ENCODE measurements at regions not wholly inside any gene's neighbourhood (a gene's known extent, or its start where the extent isn't known, plus 50 kb on each side); places are given as distances from the start of the nearest gene placed in this dataset.

DNA sequence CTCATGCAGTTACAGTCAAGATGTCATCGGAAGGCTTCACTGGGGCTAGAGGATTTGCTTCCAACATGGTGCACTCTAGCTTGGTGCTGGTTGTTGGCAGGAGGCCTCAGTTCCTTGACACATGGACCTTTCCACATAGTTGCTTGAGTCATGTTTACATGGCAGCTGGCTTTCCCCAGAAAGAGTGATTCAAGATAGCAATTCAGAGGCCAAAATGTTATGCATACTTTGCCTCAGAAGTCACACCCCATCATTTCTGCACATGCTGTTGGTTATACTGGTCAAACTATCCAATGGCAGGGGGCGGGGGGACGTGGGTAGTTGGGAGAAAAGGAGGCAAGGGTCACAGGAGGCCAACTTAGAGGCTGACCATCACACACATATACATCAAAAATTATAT, 58.7 kb downstream of the FOXB1 start:
- ChIA-PET CTCF (no interaction called here), POLR2A (interaction anchor here (0.5 kb wide), 1 partner anchor 56 kb away, joined by 3 read pairs; no protein-coding TSS in a partner anchor)
- DNase-seq (no peak), ATAC-seq (ENCODE audit: poor library complexity) (no peak)
- TF ChIP-seq, protein P1, sequence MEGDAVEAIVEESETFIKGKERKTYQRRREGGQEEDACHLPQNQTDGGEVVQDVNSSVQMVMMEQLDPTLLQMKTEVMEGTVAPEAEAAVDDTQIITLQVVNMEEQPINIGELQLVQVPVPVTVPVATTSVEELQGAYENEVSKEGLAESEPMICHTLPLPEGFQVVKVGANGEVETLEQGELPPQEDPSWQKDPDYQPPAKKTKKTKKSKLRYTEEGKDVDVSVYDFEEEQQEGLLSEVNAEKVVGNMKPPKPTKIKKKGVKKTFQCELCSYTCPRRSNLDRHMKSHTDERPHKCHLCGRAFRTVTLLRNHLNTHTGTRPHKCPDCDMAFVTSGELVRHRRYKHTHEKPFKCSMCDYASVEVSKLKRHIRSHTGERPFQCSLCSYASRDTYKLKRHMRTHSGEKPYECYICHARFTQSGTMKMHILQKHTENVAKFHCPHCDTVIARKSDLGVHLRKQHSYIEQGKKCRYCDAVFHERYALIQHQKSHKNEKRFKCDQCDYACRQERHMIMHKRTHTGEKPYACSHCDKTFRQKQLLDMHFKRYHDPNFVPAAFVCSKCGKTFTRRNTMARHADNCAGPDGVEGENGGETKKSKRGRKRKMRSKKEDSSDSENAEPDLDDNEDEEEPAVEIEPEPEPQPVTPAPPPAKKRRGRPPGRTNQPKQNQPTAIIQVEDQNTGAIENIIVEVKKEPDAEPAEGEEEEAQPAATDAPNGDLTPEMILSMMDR (IDR thresholded peaks at IDR 0.05): no peak
- Mint-ChIP-seq H3K4me1 (ENCODE audit: low read depth) (no peaks in the 10 kb centered on the region), H3K4me3 (no peak overlapping the region), H3K36me3 (ENCODE audit: low read depth) (no peaks in the 10 kb centered on the region), H3K9me3 (peaks cover 13% of the 10 kb centered on the region), H3K27me3 (peaks cover 38% of the 10 kb centered on the region), H3K27ac (no peak overlapping the region)
- H3K4me1 ChIP-seq (ENCODE audit: insufficient read depth, low read length): no peaks in the 10 kb centered on the region
- H3K27ac ChIP-seq (ENCODE audit: low read depth in 1 of 2, low read length in 2 of 2): no peak overlapping the region
- H3K36me3 ChIP-seq (ENCODE audit: insufficient read depth, low read length): no peaks in the 10 kb centered on the region
- peaks cover 0 to 19% of the 10 kb centered on the region in 2 experiments for H3K9me3 ChIP-seq (ENCODE audit: control insufficient read depth in 1 of 2, insufficient read depth in 1 of 2, low read length in 2 of 2)
- peaks cover 2% of the 10 kb centered on the region in 2 experiments for H3K27me3 ChIP-seq (ENCODE audit: control insufficient read depth in 1 of 2, insufficient read depth in 2 of 2, low read length in 2 of 2)
- H3K4me3 ChIP-seq (ENCODE audit: low read length): no peak overlapping the region
- intact Hi-C loops (cut with DNase I, micrococcal nuclease): no loop called here

DNA sequence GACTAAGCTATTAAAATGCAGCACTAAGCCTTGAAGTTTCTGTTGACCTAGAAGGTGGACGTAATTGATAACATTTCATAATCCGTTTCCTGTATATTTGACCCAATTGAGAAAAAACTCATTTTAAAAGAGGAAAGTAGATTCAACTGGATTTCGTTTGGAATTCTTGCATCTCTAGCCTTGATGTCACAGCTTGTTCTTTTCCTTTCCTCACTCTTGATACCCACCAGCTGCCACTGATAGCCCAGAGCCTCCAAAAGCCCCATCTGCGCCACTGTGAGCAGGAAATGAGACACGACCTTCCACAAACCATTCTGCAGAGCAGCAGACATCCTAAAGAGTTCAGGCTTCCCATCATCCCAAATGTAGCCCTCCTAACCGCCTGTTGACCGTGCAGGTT, 61.8 kb downstream of the FOXB1 start:
- ChIA-PET POLR2A (no interaction called here), CTCF (no interaction called here)
- Histone ChIP-seq H3K36me3 (ENCODE audit: insufficient read depth, low read length) (no peaks in the 10 kb centered on the region), H3K4me1 (ENCODE audit: insufficient read depth, low read length) (no peaks in the 10 kb centered on the region), H3K27ac (ENCODE audit: low read depth in 1 of 2, low read length in 2 of 2) (no peak overlapping the region), H3K4me3 (ENCODE audit: low read length) (no peak overlapping the region), H3K27me3 (ENCODE audit: control insufficient read depth in 1 of 2, insufficient read depth in 2 of 2, low read length in 2 of 2) (peaks cover 0 to 2% of the 10 kb centered on the region in 2 experiments), H3K9me3 (ENCODE audit: control insufficient read depth in 1 of 2, insufficient read depth in 1 of 2, low read length in 2 of 2) (peaks cover 0 to 18% of the 10 kb centered on the region in 2 experiments)
- no peak for DNase-seq
- H3K27me3 Mint-ChIP-seq: peaks cover 32% of the 10 kb centered on the region
- intact Hi-C loops (cut with DNase I, micrococcal nuclease): no loop called here
- peaks cover 12% of the 10 kb centered on the region for H3K9me3 Mint-ChIP-seq
- H3K36me3 Mint-ChIP-seq (ENCODE audit: low read depth): no peaks in the 10 kb centered on the region
- TF ChIP-seq, protein P1 (IDR thresholded peaks at IDR 0.05): no peak
- no peak overlapping the region for H3K4me3 Mint-ChIP-seq
- H3K4me1 Mint-ChIP-seq (ENCODE audit: low read depth): no peaks in the 10 kb centered on the region
- no peak overlapping the region for H3K27ac Mint-ChIP-seq
- ATAC-seq (ENCODE audit: poor library complexity): no peak

DNA sequence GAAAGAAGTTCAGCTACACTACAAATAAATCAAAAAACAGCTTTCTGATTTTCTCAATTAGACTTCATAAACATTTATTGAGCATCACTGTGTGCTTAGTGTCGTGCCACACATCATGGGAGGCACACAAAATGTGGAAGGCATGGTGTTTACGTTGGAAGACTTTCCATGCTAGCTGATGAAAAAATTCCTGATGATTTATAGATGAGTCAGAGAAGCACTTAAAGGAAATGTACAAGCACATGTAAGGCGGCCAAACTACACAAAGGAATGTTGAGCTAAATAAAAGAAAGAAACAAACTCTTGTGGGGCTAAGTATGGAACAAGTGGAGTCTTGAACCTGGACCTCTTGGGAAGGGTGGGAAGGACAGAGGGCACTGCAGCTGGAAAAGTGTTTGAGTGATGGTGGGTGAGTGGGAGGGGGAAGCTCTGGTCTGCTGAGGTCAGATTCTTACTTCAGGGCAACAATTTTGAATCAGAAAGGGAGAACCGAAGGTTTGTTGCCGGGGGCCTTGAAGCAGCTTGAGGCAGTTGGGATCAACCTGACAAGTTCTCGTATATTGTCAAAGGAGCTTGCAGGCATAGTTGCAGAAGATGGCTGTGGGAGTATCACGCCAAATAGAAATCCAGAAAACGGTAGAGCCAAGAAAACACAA, 66.9 kb downstream of the FOXB1 start:
- intact Hi-C loops (cut with DNase I, micrococcal nuclease): no loop called here
- peaks cover 16% of the 10 kb centered on the region for H3K4me1 Mint-ChIP-seq (ENCODE audit: low read depth)
- no peaks in the 10 kb centered on the region for H3K9me3 ChIP-seq (ENCODE audit: control insufficient read depth in 1 of 2, insufficient read depth in 1 of 2, low read length in 2 of 2)
- H3K36me3 ChIP-seq (ENCODE audit: insufficient read depth, low read length): no peaks in the 10 kb centered on the region
- TF ChIP-seq, protein P1 (IDR thresholded peaks at IDR 0.05): no peak
- DNase-seq (no peak), ATAC-seq (ENCODE audit: poor library complexity) (no peak)
- H3K4me3 ChIP-seq (ENCODE audit: low read length): no peak overlapping the region
- POLR2A ChIA-PET: no interaction called here
- CTCF ChIA-PET: no interaction called here
- no peaks in the 10 kb centered on the region for H3K36me3 Mint-ChIP-seq (ENCODE audit: low read depth)
- no peak overlapping the region for H3K4me3 Mint-ChIP-seq
- peaks cover 3% of the 10 kb centered on the region for H3K4me1 ChIP-seq (ENCODE audit: insufficient read depth, low read length)
- H3K27me3 ChIP-seq (ENCODE audit: control insufficient read depth in 1 of 2, insufficient read depth in 2 of 2, low read length in 2 of 2): no peaks in the 10 kb centered on the region
- H3K9me3 Mint-ChIP-seq: no peaks in the 10 kb centered on the region
- no peak overlapping the region for H3K27ac Mint-ChIP-seq
- peaks cover 14% of the 10 kb centered on the region for H3K27me3 Mint-ChIP-seq
- no peak overlapping the region for H3K27ac ChIP-seq (ENCODE audit: low read depth in 1 of 2, low read length in 2 of 2)
